B cell (primary cell): ENCODE measurements at regions not wholly inside any gene's neighbourhood (a gene's known extent, or its start where the extent isn't known, plus 50 kb on each side); places are given as distances from the start of the nearest gene placed in this dataset.

Experiments
- ATAC-seq: fragments of 200-7000 bp; cut with Tn5 transposase; one replicate; pipeline ENCODE4 v1.10.0; 2021; ENCODE audit warnings: low read depth, mild to moderate bottlenecking, moderate number of reproducible peaks, moderate library complexity
- CTCF ChIA-PET: fragments of 350-600 bp; sonication (Branson Sonifier 250); formaldehyde crosslinking; loops from one replicate; lab custom pipeline; 2021; ENCODE audit warnings: antibody characterized with exemption, inconsistent platforms; lab: Charles Lee
- POLR2A ChIA-PET: fragments of 350-600 bp; sonication (Branson Sonifier 250); formaldehyde crosslinking; loops from one replicate; lab custom pipeline; 2021; ENCODE audit warnings: antibody characterized with exemption; lab: Charles Lee
- DNase-seq: peaks from one replicate; pipeline ENCODE4 v3.0.0; 2013
- H2AFZ ChIP-seq: 2 replicates; pipeline ENCODE4 v1.6.1; 2012; ENCODE audit warnings: mild to moderate bottlenecking, low read depth, low read length; ENCODE audit not compliant: insufficient read depth, poor library complexity, severe bottlenecking
- H3K27ac ChIP-seq, 2 donors: 1 replicate in 1 of 2; 2 replicates in 1 of 2; pipeline ENCODE4 v1.5.1; 2012 to 2013; ENCODE audit warnings: low read length in 2 of 2, mild to moderate bottlenecking in 2 of 2, moderate library complexity in 1 of 2
- H3K27me3 ChIP-seq, 4 experiments: fragments of 200-600 bp in 1 of 4; sonication (generic) in 1 of 4; replicated peaks in 1 of 4; 1 replicate in 2 of 4; 2 replicates in 2 of 4; pipeline versions ENCODE4 v1.6.1 to v1.7.0; 2013 to 2016; ENCODE audit warnings: low read length in 3 of 4, mild to moderate bottlenecking in 2 of 4, mixed read lengths in 1 of 4, moderate library complexity in 1 of 4; ENCODE audit not compliant: insufficient read depth in 4 of 4, control insufficient read depth in 3 of 4; ENCODE audit errors: control extremely low read depth in 1 of 4
- H3K36me3 ChIP-seq, 2 experiments: replicated peaks in 1 of 2; 1 replicate in 1 of 2; 2 replicates in 1 of 2; pipeline versions ENCODE4 v1.6.1 to v1.7.1; 2013; ENCODE audit warnings: low read length in 1 of 2; ENCODE audit not compliant: insufficient read depth in 2 of 2, control insufficient read depth in 1 of 2; ENCODE audit errors: control extremely low read depth in 1 of 2, extremely low read depth in 1 of 2
- H3K4me1 ChIP-seq, 2 donors: fragments of 200-600 bp in 1 of 2; sonication (generic) in 1 of 2; 1 replicate in 1 of 2; 2 replicates in 1 of 2; pipeline versions ENCODE4 v1.5.1 to v1.6.1; 2013 to 2017; ENCODE audit warnings: low read length in 2 of 2; ENCODE audit not compliant: control insufficient read depth in 2 of 2, insufficient read depth in 2 of 2
- H3K4me2 ChIP-seq: replicated peaks from 2 replicates; pipeline ENCODE3; 2012; ENCODE audit warnings: mild to moderate bottlenecking, low read depth, low read length; ENCODE audit not compliant: poor library complexity, severe bottlenecking
- H3K4me3 ChIP-seq, 5 experiments: fragments of 200-600 bp in 1 of 5; sonication (generic) in 1 of 5; 1 replicate in 3 of 5; 2 replicates in 2 of 5; pipeline versions ENCODE4 v1.5.1 to v1.7.0; 2011 to 2016; ENCODE audit warnings: low read length in 4 of 5, mild to moderate bottlenecking in 4 of 5, low read depth in 2 of 5, control low read depth in 1 of 5, moderate library complexity in 1 of 5; ENCODE audit not compliant: insufficient read depth in 1 of 5; ENCODE audit errors: control extremely low read depth in 1 of 5, extremely low read depth in 1 of 5
- H3K79me2 ChIP-seq: fragments of 200-600 bp; sonication (generic); one replicate; pipeline ENCODE4 v1.6.0; 2016; ENCODE audit warnings: low read length; ENCODE audit not compliant: control insufficient read depth, insufficient read depth
- H3K9ac ChIP-seq: fragments of 200-600 bp; sonication (generic); 2 replicates; pipeline ENCODE4 v1.6.1; 2017; ENCODE audit warnings: mild to moderate bottlenecking, low read length, moderate library complexity
- H3K9me3 ChIP-seq, 3 donors: one replicate each; pipeline versions ENCODE4 v1.6.1 to v1.7.1; 2013; ENCODE audit warnings: low read length in 2 of 3; ENCODE audit not compliant: control insufficient read depth in 2 of 3, insufficient read depth in 1 of 3; ENCODE audit errors: control extremely low read depth in 1 of 3
- H4K20me1 ChIP-seq: 2 replicates; pipeline ENCODE4 v1.6.0; 2012; ENCODE audit warnings: mild to moderate bottlenecking, low read length; ENCODE audit not compliant: insufficient read depth, control insufficient read depth, poor library complexity, severe bottlenecking
- H3K27ac Mint-ChIP-seq: one replicate; pipeline ENCODE4 v1.8.0; 2021; ENCODE audit warnings: mixed read lengths
- H3K27me3 Mint-ChIP-seq: one replicate; pipeline ENCODE4 v1.8.0; 2021; ENCODE audit warnings: mixed read lengths
- H3K4me1 Mint-ChIP-seq: one replicate; pipeline ENCODE4 v1.8.0; 2021; ENCODE audit warnings: mixed read lengths
- H3K4me3 Mint-ChIP-seq: one replicate; pipeline ENCODE4 v1.8.0; 2021; ENCODE audit warnings: mixed read lengths
- H3K9me3 Mint-ChIP-seq: one replicate; pipeline ENCODE4 v1.8.0; 2022; ENCODE audit warnings: mixed read lengths; ENCODE audit not compliant: insufficient read depth
- EZH2 ChIP-seq: IDR thresholded peaks from 2 replicates; pipeline ENCODE4 v1.6.1; 2012; ENCODE audit warnings: borderline replicate concordance, low read depth, mild to moderate bottlenecking, moderate library complexity, low read length; ENCODE audit not compliant: insufficient read depth, poor library complexity, severe bottlenecking
- WGBS: methylation state at CpG from one replicate; pipeline ENCODE4 v1.1.5; 2013; ENCODE audit warnings: missing lambda C conversion rate; ENCODE audit not compliant: insufficient coverage; 5-methylcytosine and 5-hydroxymethylcytosine counted together
- intact Hi-C: fragments of 100-400 bp; cut with micrococcal nuclease; formaldehyde crosslinking; loops from one replicate; pipeline ENCODE4 v1.10.0; 2022
- TF ChIP-seq, protein P1 (sequence below): fragments of 200-600 bp; IDR thresholded peaks from one replicate; pipeline ENCODE4 v1.8.0; 2022; ENCODE audit warnings: antibody characterized with exemption, mild to moderate bottlenecking

DNA sequence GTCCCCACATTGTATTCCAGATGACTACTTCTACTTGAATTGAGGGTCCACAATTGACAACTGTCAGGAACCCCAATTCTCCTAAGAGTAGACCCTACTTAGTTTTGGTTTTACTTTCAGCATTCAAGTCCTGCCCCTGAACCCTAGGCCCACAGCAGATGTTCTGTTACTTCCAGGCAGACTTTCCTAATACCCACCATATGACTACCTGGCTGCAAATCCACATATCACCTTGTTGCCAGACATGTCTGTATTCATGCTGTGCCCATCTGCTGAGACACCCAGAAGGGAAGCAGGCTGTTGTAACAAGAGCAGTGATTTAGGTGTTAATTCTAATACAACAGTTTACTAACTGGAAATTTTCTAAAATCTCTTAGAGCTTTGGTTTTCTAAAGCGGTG, 235.1 kb upstream of the CCDC54 start:
- Histone ChIP-seq H3K9me3 (peaks cover 0 to 3% (median 1%) of the 10 kb centered on the region in 3 donors), H3K9ac (no peak overlapping the region), H3K36me3 (no peaks in the 10 kb centered on the region), H3K79me2 (no peaks in the 10 kb centered on the region), H3K27me3 (no peaks in the 10 kb centered on the region), H3K4me2 (no peak overlapping the region), H4K20me1 (no peaks in the 10 kb centered on the region), H3K4me3 (no peak overlapping the region), H2AFZ (no peak overlapping the region), H3K4me1 (no peaks in the 10 kb centered on the region), H3K27ac (no peak overlapping the region)
- DNase-seq (no peak), ATAC-seq (no peak)
- peaks cover 5% of the 10 kb centered on the region for H3K4me1 Mint-ChIP-seq
- H3K9me3 Mint-ChIP-seq: peaks cover 9% of the 10 kb centered on the region
- ChIA-PET POLR2A (no interaction called here), CTCF (no interaction called here)
- no peaks in the 10 kb centered on the region for H3K27me3 Mint-ChIP-seq
- TF ChIP-seq, protein P1, sequence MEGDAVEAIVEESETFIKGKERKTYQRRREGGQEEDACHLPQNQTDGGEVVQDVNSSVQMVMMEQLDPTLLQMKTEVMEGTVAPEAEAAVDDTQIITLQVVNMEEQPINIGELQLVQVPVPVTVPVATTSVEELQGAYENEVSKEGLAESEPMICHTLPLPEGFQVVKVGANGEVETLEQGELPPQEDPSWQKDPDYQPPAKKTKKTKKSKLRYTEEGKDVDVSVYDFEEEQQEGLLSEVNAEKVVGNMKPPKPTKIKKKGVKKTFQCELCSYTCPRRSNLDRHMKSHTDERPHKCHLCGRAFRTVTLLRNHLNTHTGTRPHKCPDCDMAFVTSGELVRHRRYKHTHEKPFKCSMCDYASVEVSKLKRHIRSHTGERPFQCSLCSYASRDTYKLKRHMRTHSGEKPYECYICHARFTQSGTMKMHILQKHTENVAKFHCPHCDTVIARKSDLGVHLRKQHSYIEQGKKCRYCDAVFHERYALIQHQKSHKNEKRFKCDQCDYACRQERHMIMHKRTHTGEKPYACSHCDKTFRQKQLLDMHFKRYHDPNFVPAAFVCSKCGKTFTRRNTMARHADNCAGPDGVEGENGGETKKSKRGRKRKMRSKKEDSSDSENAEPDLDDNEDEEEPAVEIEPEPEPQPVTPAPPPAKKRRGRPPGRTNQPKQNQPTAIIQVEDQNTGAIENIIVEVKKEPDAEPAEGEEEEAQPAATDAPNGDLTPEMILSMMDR: no peak
- no peak for TF ChIP-seq EZH2
- intact Hi-C loops: no loop called here
- no peak overlapping the region for H3K4me3 Mint-ChIP-seq
- no CpG with 5 or more reads among the region's 1 CpG for WGBS
- no peak overlapping the region for H3K27ac Mint-ChIP-seq

GRCh38 chr3:107142786-107143575, 234.3 kb upstream of the CCDC54 start:
- Histone ChIP-seq H4K20me1 (no peaks in the 10 kb centered on the region), H3K9me3 (peaks cover 0 to 3% (median 1%) of the 10 kb centered on the region in 3 donors), H3K4me1 (no peaks in the 10 kb centered on the region), H3K4me2 (no peak overlapping the region), H3K27ac (no peak overlapping the region), H3K79me2 (no peaks in the 10 kb centered on the region), H3K9ac (no peak overlapping the region), H3K4me3 (no peak overlapping the region), H2AFZ (no peak overlapping the region), H3K27me3 (no peaks in the 10 kb centered on the region), H3K36me3 (no peaks in the 10 kb centered on the region)
- intact Hi-C loops: no loop called here
- Mint-ChIP-seq H3K27ac (no peak overlapping the region), H3K4me3 (no peak overlapping the region), H3K4me1 (peaks cover 5% of the 10 kb centered on the region), H3K9me3 (peaks cover 9% of the 10 kb centered on the region), H3K27me3 (no peaks in the 10 kb centered on the region)
- ChIA-PET CTCF (no interaction called here), POLR2A (no interaction called here)
- no peak for TF ChIP-seq EZH2
- TF ChIP-seq, protein P1: no peak
- no peak for DNase-seq
- ATAC-seq: no peak
- WGBS: 61% methylated on average over 2 of the region's 4 CpGs
